ENCODE measurements at regions not wholly inside any gene's neighbourhood (a gene's known extent, or its start where the extent isn't known, plus 50 kb on each side); places are given as distances from the start of the nearest gene placed in this dataset.

GRCh38 chr10:84899268-84899667 is 570.9 kb downstream of the CCSER2 start:
- no peak overlapping the region for H3K4me3 Mint-ChIP-seq
- H3K36me3 Mint-ChIP-seq (ENCODE audit: low read depth): no peaks in the 10 kb centered on the region
- H3K27ac Mint-ChIP-seq: no peak overlapping the region
- H3K4me1 ChIP-seq (ENCODE audit: insufficient read depth, low read length): no peaks in the 10 kb centered on the region
- no peaks in the 10 kb centered on the region for H3K9me3 Mint-ChIP-seq
- ChIA-PET CTCF (no interaction called here), POLR2A (no interaction called here)
- no peaks in the 10 kb centered on the region for H3K9me3 ChIP-seq (ENCODE audit: control insufficient read depth in 1 of 2, insufficient read depth in 1 of 2, low read length in 2 of 2)
- no peak overlapping the region for H3K4me3 ChIP-seq (ENCODE audit: low read length)
- H3K27me3 Mint-ChIP-seq: no peaks in the 10 kb centered on the region
- no peak for TF ChIP-seq CTCF (IDR thresholded peaks at IDR 0.05)
- no peaks in the 10 kb centered on the region for H3K36me3 ChIP-seq (ENCODE audit: insufficient read depth, low read length)
- H3K4me1 Mint-ChIP-seq (ENCODE audit: low read depth): no peaks in the 10 kb centered on the region
- ATAC-seq (ENCODE audit: poor library complexity): no peak
- no peak for DNase-seq
- no peak overlapping the region for H3K27ac ChIP-seq (ENCODE audit: low read depth in 1 of 2, low read length in 2 of 2)
- intact Hi-C loops (cut with DNase I, micrococcal nuclease): no loop called here
- H3K27me3 ChIP-seq (ENCODE audit: control insufficient read depth in 1 of 2, insufficient read depth in 2 of 2, low read length in 2 of 2): no peaks in the 10 kb centered on the region

- CTCF ChIA-PET: no interaction called here
- H3K36me3 ChIP-seq (ENCODE audit: insufficient read depth, low read length): no peaks in the 10 kb centered on the region
- Mint-ChIP-seq H3K4me3 (no peak overlapping the region), H3K4me1 (ENCODE audit: low read depth) (no peaks in the 10 kb centered on the region), H3K36me3 (ENCODE audit: low read depth) (no peaks in the 10 kb centered on the region), H3K9me3 (no peaks in the 10 kb centered on the region), H3K27ac (no peak overlapping the region), H3K27me3 (no peaks in the 10 kb centered on the region)
- H3K4me1 ChIP-seq (ENCODE audit: insufficient read depth, low read length): no peaks in the 10 kb centered on the region
- ATAC-seq (ENCODE audit: poor library complexity) (no peak), DNase-seq (no peak)
- intact Hi-C loops (cut with DNase I, micrococcal nuclease): no loop called here
- no peak overlapping the region for H3K4me3 ChIP-seq (ENCODE audit: low read length)
- H3K9me3 ChIP-seq (ENCODE audit: control insufficient read depth in 1 of 2, insufficient read depth in 1 of 2, low read length in 2 of 2): no peaks in the 10 kb centered on the region
- no peaks in the 10 kb centered on the region for H3K27me3 ChIP-seq (ENCODE audit: control insufficient read depth in 1 of 2, insufficient read depth in 2 of 2, low read length in 2 of 2)
- TF ChIP-seq CTCF (IDR thresholded peaks at IDR 0.05): no peak
- POLR2A ChIA-PET: no interaction called here
- no peak overlapping the region for H3K27ac ChIP-seq (ENCODE audit: low read depth in 1 of 2, low read length in 2 of 2)
Observed at GRCh38 chr10:84900141-84900540, 571.8 kb downstream of the CCSER2 start.

- ChIA-PET POLR2A (no interaction called here), CTCF (no interaction called here)
- H3K27me3 ChIP-seq (ENCODE audit: control insufficient read depth in 1 of 2, insufficient read depth in 2 of 2, low read length in 2 of 2): no peaks in the 10 kb centered on the region
- no peaks in the 10 kb centered on the region for H3K9me3 ChIP-seq (ENCODE audit: control insufficient read depth in 1 of 2, insufficient read depth in 1 of 2, low read length in 2 of 2)
- Mint-ChIP-seq H3K27ac (no peak overlapping the region), H3K9me3 (no peaks in the 10 kb centered on the region), H3K27me3 (peaks cover 4% of the 10 kb centered on the region), H3K36me3 (ENCODE audit: low read depth) (no peaks in the 10 kb centered on the region), H3K4me3 (no peak overlapping the region), H3K4me1 (ENCODE audit: low read depth) (no peaks in the 10 kb centered on the region)
- no peak for DNase-seq
- no peak for ATAC-seq (ENCODE audit: poor library complexity)
- intact Hi-C loops (cut with DNase I, micrococcal nuclease): no loop called here
- no peaks in the 10 kb centered on the region for H3K4me1 ChIP-seq (ENCODE audit: insufficient read depth, low read length)
- TF ChIP-seq CTCF (IDR thresholded peaks at IDR 0.05): no peak
- H3K36me3 ChIP-seq (ENCODE audit: insufficient read depth, low read length): no peaks in the 10 kb centered on the region
- H3K4me3 ChIP-seq (ENCODE audit: low read length): no peak overlapping the region
- H3K27ac ChIP-seq (ENCODE audit: low read depth in 1 of 2, low read length in 2 of 2): no peak overlapping the region
Observed at GRCh38 chr10:84901885-84902284, 573.5 kb downstream of the CCSER2 start.
